Central memory CD8-positive, alpha-beta T cell (primary cell): ENCODE measurements at regions not wholly inside any gene's neighbourhood (a gene's known extent, or its start where the extent isn't known, plus 50 kb on each side); places are given as distances from the start of the nearest gene placed in this dataset.

ENCODE experiments used
- ATAC-seq: fragments of 150-1000 bp; cut with Tn5 transposase; replicated peaks from 2 replicates; pipeline ENCODE4 v1.10.0; 2022; ENCODE audit warnings: mild to moderate bottlenecking, moderate FRiP score, moderate number of reproducible peaks; ENCODE audit not compliant: poor library complexity, severe bottlenecking; ENCODE audit errors: extremely low read depth
- DNase-seq, 2 donors: peaks; one replicate each; pipeline ENCODE4 v3.0.0; 2021; ENCODE audit warnings: low spot score in 2 of 2
- H3K27ac Mint-ChIP-seq: one replicate; pipeline ENCODE4 v1.8.0; 2022; ENCODE audit warnings: low read depth, mild to moderate bottlenecking, moderate library complexity, mixed read lengths
- H3K27me3 Mint-ChIP-seq: one replicate; pipeline ENCODE4 v1.8.0; 2022; ENCODE audit warnings: mixed read lengths
- H3K36me3 Mint-ChIP-seq: one replicate; pipeline ENCODE4 v1.8.0; 2022; ENCODE audit warnings: mild to moderate bottlenecking, moderate library complexity, mixed read lengths; ENCODE audit not compliant: insufficient read depth
- H3K4me1 Mint-ChIP-seq: one replicate; pipeline ENCODE4 v1.8.0; 2022; ENCODE audit warnings: mixed read lengths
- H3K4me3 Mint-ChIP-seq: one replicate; pipeline ENCODE4 v1.8.0; 2022; ENCODE audit warnings: mild to moderate bottlenecking, moderate library complexity, mixed read lengths
- H3K9me3 Mint-ChIP-seq: one replicate; pipeline ENCODE4 v1.8.0; 2022; ENCODE audit warnings: mixed read lengths

DNA sequence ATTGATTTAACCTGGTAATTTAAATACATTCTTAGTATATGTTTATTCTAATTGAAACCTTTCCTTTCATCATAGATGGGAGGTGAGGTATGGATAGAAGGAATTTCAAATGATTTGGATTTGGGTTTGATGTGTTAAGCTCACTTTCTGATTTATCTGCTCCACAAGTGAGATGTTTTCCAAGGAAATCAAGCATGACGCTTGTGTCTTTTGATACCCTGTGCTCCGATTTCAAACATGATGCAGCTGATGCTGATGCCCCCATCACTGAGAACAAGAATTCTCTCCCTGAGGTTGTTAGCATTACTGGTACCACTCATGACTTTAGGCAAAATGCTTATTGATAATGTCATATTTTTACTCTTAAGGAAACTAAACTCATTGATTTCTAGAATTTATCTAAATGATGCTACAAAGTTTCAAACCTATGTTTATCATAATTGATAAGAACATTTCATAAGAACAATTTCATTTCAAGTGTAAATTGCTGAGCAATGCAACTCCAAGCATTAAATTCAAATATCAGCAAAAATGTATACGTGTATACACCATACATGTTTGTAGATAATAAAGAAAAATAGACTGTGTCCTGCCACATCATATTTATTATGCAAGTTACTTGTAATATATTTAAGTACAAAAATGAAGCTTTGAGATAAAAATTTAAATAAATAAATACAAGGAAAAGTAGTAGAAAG, 75.5 kb upstream of the LRIG3 start:
- H3K9me3 Mint-ChIP-seq, result no peaks in the 10 kb centered on the region
- H3K4me3 Mint-ChIP-seq, result no peak overlapping the region
- no peak overlapping the region for H3K27ac Mint-ChIP-seq
- no peaks in the 10 kb centered on the region for H3K36me3 Mint-ChIP-seq
- ATAC-seq (no peak), DNase-seq (no peak)
- H3K27me3 Mint-ChIP-seq, result no peaks in the 10 kb centered on the region
- H3K4me1 Mint-ChIP-seq, result no peaks in the 10 kb centered on the region

DNA sequence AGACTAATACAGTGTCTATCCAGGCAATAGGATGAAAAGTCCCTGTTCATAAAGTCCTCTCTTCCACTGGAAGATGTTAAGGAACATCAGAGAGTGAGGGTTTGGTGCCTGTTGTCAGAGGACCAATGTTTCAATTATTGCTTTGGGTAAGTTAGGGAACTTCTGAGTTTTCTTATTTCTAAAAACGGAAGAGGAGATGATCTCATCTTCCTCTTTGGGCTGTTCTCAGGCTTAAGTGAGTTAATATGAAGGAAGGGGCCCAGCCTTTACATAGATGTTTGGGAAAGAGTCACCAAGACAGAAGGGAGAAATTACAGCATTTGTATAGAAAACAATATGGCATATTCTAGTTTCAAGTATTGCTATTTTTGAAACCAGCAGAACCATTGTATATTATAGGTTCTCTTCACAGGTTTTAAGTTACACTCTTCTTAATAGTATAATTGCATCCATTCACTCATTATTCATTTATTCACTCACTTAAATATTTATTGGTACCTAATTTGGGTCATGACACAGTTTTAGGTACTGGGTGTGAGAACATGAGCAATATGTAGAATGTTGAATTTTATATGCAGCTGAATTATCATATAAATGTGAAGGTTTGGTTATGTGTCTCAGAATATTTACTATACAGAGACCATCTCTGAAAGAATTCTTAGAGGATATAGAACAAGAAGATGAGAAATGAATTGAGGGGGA, 68.5 kb upstream of the LRIG3 start:
- H3K4me1 Mint-ChIP-seq, result no peaks in the 10 kb centered on the region
- no peak for DNase-seq
- no peak overlapping the region for H3K4me3 Mint-ChIP-seq
- no peak overlapping the region for H3K27ac Mint-ChIP-seq
- no peak for ATAC-seq
- H3K27me3 Mint-ChIP-seq, result no peaks in the 10 kb centered on the region
- peaks cover 14% of the 10 kb centered on the region for H3K9me3 Mint-ChIP-seq
- peaks cover 3% of the 10 kb centered on the region for H3K36me3 Mint-ChIP-seq

DNA sequence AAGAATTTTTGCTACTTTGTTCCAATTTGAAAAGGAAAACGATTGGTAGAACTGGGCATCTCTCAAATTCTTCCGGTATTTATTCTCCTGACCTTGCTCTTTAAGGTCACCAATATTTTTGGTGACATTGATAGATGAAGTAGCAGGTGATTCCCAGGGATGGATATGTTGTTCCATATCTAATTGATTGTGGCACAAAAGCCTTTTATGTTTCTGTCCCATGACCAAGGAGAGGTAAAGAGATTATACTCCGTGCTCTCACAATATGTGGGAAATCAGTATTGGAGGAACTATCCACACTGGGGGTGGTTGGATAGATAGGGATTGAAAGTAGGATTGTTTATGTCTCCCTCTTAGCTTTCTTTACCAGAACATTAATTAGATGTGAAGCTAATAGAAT, 61.7 kb upstream of the LRIG3 start:
- H3K27ac Mint-ChIP-seq, result no peak overlapping the region
- H3K27me3 Mint-ChIP-seq, result no peaks in the 10 kb centered on the region
- H3K4me3 Mint-ChIP-seq, result no peak overlapping the region
- no peak for DNase-seq
- H3K36me3 Mint-ChIP-seq, result peaks cover 1% of the 10 kb centered on the region
- no peak for ATAC-seq
- peaks cover 6% of the 10 kb centered on the region for H3K9me3 Mint-ChIP-seq
- H3K4me1 Mint-ChIP-seq, result no peaks in the 10 kb centered on the region

DNA sequence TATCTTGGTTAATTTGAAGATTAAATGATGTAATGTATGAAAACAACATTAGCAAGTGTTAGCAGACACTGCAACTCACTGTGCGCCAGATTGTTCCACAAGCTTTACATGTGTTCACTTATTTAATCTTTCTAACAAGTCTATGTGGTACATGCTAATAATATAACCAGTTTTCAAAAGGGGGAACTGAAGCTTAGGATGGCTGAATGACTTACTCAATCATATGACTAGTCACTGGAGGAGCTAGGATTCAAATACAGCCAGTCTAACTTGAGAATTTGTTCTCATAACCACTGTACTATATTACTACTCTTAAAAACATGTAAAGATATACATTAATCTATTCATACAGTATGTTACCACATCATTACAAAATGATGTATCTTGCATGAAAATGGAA, 60.5 kb upstream of the LRIG3 start:
- no peak overlapping the region for H3K27ac Mint-ChIP-seq
- ATAC-seq (no peak), DNase-seq (no peak)
- no peak overlapping the region for H3K4me3 Mint-ChIP-seq
- no peaks in the 10 kb centered on the region for H3K27me3 Mint-ChIP-seq
- no peaks in the 10 kb centered on the region for H3K36me3 Mint-ChIP-seq
- H3K9me3 Mint-ChIP-seq, result peaks cover 6% of the 10 kb centered on the region
- no peaks in the 10 kb centered on the region for H3K4me1 Mint-ChIP-seq

DNA sequence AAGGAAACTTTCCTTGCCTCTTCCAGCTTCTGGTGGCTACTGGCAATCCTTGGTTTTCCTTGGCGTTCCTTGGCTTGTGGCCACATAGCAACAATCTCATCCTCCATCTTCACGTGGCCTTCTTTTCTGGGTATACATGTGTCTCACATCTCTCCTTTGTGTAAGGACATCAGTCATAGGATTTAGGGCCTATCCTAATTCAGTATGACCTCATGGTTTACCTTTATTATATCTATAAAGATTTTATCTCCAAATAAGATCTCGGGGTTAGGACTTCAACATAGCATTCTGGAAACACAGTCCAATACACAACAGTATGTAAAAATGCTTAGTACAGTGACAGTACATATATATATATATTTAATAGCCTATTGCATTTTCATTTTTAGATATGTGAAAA, 58.4 kb upstream of the LRIG3 start:
- H3K4me1 Mint-ChIP-seq, result no peaks in the 10 kb centered on the region
- H3K9me3 Mint-ChIP-seq, result no peaks in the 10 kb centered on the region
- no peak for DNase-seq
- H3K4me3 Mint-ChIP-seq, result no peak overlapping the region
- H3K36me3 Mint-ChIP-seq, result no peaks in the 10 kb centered on the region
- no peak for ATAC-seq
- no peaks in the 10 kb centered on the region for H3K27me3 Mint-ChIP-seq
- H3K27ac Mint-ChIP-seq, result no peak overlapping the region

DNA sequence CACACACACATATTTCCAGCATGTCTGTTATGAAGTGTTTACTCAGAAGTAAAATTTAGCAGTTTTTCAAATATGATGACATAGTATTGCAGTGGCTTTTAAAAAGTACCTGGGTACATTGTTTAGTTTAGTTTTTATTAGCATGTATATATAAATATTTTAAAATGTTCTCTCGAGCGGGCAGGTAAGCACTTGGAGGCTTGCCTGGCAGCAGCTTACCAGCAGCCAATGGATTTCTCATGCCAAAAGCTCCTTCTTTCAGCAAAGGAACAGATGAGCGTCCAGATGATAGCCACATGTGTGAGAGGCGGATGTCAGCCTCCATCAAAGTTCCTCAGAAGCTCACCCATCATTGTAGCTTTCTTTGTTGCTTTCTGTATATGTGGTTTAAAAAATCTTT, 57.2 kb upstream of the LRIG3 start:
- Mint-ChIP-seq H3K4me3 (no peak overlapping the region), H3K27ac (no peak overlapping the region), H3K4me1 (no peaks in the 10 kb centered on the region), H3K9me3 (no peaks in the 10 kb centered on the region), H3K27me3 (no peaks in the 10 kb centered on the region), H3K36me3 (no peaks in the 10 kb centered on the region)
- no peak for ATAC-seq
- DNase-seq, result no peak

DNA sequence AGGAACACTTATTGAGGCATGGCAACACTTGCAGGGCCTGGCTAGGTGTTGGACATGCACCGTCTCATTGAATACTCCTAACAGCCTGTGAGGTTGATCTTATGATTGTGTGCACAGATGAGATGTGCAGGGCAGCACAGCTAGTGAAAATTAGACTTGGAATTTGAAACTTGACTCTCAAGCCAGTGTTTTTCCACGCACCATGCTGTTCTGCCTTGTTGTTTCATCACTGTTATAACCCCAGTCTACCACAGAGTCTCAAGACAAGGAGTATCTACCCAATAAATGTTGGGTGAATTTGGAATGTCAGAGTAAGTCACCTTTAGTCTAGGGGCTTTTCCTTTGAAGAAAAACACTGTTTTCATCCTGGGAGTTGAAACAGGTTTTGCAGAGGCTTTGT, 55.8 kb upstream of the LRIG3 start:
- H3K9me3 Mint-ChIP-seq, result no peaks in the 10 kb centered on the region
- no peaks in the 10 kb centered on the region for H3K36me3 Mint-ChIP-seq
- no peaks in the 10 kb centered on the region for H3K27me3 Mint-ChIP-seq
- DNase-seq (no peak), ATAC-seq (no peak)
- no peaks in the 10 kb centered on the region for H3K4me1 Mint-ChIP-seq
- no peak overlapping the region for H3K27ac Mint-ChIP-seq
- H3K4me3 Mint-ChIP-seq, result no peak overlapping the region
